CD4-positive, alpha-beta T cell treated with Interleukin-1 beta for 1 hour (primary cell): ENCODE measurements at regions not wholly inside any gene's neighbourhood (a gene's known extent, or its start where the extent isn't known, plus 50 kb on each side); places are given as distances from the start of the nearest gene placed in this dataset.

Source experiments
- DNase-seq, 2 donors: peaks; one replicate each; pipeline ENCODE4 v3.0.0-alpha.2; 2020 to 2022

DNA sequence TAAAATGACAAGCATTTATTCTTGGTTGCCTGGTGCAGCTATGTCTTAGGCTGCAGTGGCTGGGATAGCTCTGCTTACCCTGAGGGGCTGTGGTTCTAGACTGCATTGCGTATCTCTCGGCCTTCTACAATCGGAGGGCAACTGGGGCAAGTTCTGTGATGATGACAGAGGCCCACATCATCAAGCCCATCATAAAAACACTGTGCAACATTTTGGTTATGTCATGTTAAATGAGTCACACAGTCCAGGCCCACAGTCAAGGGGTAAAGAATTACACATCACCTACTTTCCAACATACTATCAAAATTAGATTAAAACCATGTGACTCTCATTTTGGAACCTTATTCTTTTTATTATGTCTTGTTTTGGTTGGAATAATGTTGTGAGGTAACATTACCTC, 120.2 kb upstream of the GUCY1A1 start:
- DNase-seq: no peak

DNA sequence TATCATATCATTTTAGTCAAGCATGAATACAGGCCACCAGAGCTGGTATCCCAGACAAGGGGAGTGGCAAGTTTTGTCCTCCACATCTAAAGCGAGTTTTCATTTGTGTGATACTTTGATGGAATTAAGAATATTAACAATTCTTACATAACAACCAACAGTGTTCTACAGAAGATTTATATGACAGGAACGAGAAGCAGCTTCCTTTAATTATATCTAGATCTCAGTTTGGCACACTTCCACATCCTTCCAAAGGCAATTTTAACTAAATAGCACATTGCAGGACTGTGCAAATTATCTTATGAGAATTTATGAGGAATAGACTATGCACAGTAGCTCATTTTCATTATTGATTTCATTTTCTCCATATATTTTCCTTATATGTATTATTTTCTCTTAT, 121.2 kb upstream of the GUCY1A1 start:
- no peak for DNase-seq

DNA sequence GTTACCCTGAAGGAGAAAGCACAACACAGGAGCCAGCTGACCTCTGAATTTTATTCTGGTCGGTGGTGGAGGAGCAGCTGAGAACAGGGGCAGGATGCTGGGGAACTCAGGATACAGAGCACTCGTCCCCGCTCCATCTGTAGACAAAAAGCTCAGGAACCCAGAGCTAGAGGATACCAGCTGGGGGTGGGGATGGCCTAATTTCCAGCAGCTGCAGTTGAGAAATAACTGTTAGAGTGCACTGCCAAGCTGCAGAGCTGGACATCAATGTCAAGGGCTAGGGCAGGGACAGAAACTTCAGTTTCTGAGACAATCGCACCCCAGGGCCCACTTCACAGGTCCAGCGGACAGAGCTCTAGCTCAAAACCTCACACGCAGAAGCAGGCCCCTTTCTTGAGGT, 122.1 kb upstream of the GUCY1A1 start:
- DNase-seq: no peak

DNA sequence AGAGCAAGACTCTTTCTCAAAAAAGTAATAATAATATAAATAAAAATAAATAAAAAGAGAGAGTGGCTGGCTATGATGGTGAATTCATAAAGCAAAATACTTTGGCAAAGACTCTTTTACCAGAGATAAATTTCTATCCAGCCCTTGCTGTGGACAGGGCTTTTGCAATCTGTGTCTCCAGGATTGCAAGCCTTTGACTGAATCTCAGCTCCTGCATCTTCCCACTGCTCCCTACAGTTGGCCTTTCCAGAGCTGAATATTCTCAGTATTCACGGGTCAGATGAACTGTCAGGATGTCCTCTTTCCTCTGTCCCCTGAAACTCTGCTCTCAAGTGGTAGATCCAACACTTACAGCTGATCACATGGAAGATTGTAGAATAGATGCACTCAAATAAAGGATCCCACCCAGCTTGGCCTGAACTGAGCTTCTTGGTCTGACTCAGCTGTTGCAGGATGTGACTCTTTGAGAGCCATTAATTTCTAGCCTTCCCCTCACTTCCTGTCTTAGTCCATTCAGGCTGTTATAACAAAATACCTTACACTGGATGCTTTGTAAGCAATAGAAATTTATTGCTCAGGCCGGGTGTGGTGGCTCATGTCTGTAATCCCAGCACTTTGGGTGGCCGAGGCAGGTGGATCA, 123.4 kb upstream of the GUCY1A1 start:
- DNase-seq: no peak

DNA sequence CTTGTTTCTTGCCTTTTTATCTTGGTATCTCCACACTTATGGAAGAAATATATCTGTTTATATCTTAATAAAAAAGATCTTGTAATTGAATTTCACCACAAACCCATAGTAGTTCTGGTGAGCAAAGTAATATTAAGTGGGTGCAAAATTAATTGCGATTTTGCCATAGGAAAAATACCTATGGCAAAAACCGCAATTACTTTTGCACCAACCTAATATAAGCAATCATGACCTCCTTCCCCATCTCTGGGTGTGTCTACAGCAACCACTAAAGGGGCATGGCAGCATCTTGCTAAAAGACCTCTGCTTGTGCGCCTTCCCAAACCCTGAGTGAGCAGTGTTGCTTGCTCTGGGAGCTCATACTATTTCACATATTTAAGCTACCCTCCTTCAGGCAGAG, 124.2 kb upstream of the GUCY1A1 start:
- DNase-seq: no peak

DNA sequence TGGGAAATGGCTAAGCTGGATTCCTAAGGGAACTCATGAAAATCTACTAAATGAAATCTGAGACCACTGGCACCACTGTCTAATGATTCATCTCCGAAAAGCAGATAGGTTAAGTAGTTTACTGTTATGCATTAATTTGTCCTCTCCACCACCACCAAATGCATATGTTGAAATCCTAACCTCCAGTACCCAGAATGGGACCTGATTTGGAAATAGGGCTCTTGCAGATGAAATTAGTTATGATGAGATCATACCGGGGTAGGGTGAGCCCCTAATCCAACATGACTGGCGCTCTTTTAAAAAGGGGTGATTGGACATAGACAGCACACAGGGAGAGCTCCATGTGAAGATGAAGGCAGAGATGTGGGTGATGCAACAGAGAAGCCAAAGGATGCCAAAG, 124.9 kb upstream of the GUCY1A1 start:
- no peak for DNase-seq

DNA sequence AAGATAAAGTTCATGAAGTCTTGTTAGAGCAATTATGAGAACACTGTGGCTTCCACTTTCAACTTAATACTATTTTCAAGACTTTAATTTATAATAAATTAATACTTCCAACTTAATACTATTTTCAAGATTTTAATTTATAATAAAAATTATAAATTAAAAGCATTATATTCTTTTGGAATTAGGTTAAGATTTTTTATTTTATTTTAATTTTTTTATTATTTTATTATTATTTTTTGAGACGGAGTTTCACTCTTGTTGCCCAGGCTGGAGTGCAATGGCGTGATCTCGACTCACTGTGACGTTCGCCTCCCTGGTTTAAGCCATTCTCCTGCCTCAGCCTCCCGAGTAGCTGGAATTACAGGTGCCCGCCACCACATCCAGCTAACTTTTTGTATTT, 126.0 kb upstream of the GUCY1A1 start:
- DNase-seq: no peak

DNA sequence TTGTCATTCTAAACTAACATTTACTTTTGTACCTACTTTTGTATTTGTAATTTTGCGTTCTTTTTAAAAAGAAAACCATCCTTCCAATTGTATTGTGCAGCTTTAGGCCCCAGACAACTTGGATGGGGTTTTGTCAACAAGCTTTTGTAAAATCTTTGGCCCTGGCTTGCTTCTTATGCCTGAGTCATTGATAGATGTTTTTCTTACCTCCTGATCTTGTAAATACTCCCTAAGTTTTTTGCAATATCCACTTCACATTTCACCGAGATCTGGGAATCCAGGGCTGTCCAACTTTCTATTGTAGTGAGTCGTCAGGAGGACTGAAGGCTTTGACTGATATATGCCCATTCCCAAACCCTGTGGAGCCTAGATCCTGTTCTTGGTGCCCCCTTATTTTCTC, 126.9 kb upstream of the GUCY1A1 start:
- DNase-seq: no peak

DNA sequence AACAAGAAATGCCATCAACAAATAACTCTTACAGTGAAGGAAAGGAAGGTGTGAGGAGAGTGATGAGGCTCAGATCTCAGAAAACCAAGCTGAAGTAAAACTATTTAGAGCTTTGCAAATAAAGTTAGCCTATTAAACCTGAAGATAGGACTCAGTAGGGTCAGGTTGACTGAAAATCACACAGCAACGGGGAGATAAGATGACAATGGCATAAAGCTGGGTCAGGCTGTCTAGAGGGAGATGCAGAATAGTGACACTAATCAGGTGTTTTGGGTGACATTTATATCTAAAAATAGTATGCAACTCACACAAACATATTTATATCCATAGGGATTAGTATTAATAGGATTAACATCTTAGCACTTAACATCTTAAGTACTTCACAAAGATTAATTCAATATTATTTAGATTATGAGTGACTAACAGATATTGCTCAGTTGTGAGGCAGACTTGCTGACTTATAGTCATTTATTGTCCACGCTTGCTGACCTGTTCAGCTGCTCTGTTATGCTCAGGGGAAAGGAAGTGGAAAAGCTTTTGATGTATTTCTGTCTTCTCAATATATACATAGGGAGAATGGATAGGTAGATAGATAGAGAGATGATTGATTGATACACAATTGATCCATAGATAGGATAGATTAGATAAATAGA, 130.7 kb upstream of the GUCY1A1 start:
- no peak for DNase-seq

DNA sequence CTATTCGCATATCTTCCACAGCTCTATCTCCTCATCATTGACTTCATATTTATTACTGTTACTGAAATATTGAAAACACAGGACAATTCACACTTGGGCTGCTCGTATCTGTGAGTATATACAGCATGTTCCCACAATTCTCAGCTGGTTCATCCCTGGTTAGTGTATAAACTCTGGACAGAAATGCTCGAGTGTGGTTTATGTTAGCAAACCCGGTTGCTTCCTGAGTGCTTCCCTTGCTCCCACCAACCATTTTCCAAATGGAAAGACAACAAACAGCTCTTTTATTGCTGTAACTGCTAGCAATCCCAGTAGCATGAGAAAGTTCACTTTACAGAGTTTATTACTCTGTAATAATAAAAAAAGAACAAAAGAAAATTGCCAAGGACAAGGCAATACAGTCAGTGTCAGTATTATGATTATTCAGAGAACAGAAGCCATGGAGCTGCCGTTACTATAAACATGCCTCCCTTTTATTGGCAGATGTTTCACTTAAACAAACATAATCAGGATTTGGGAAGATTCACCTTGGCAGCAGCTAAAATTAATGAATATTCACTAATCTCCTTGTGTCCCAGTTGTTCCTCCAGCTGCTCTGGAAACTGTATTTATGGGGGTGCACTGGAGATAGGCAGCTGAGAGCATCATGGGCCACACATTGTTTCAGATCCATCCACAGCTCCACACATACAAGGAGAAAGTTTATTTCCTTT, 134.1 kb upstream of the GUCY1A1 start:
- no peak for DNase-seq

DNA sequence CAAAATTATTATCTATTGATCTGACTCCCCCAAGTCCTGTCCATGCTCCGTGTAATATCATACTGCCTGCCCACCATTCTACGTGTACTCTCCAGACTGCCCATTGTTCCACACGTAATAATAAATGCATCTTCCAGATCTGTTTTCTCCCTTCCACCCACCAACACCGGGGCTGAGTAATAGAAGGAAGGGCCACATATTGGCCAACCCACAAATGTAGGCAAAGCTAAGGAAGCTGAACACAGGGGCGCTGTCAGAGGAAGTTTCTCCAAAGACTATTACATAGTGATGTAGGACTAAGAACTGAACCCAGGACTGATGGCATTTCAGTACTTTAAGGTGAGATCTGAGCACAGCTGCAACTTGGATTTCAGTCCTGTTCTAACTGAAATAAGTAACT, 135.8 kb upstream of the GUCY1A1 start:
- no peak for DNase-seq

DNA sequence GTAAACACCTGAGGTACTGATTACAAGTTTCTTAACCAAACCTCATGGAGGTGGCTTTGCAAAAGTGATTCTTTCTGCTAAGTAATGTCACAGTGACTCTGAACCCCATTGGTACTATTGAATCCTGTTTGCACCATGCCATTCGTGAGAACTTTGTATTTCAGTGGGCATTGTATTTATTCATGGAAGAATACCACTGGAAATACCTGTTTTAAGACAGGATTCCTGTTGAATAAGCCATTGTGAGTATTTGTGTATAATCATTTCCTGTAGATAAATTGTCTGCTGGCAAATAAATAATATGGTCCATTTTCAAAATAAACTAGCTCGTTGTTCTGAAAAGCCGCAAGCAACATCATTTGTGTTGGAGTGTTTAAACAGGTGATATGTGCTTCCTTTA, 136.4 kb upstream of the GUCY1A1 start:
- no peak for DNase-seq

DNA sequence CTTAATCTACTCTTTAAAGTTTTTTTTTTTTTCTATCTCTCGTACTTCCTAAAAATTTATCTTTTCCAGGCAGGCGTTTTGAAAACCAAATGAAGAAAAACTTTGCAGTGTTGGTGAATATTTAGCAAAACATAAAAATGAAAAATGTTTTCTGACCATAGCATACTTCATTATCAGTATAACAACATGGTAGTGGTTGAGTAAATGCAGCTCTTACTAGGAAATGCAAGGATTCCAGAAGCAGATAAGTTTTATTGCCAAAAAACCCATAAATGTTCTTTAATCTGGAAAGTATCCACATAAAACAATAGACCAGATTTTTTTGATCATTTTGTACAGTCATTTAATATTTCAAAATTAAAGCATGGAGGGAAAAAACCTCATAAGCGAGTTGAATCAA, 136.9 kb upstream of the GUCY1A1 start:
- no peak for DNase-seq

DNA sequence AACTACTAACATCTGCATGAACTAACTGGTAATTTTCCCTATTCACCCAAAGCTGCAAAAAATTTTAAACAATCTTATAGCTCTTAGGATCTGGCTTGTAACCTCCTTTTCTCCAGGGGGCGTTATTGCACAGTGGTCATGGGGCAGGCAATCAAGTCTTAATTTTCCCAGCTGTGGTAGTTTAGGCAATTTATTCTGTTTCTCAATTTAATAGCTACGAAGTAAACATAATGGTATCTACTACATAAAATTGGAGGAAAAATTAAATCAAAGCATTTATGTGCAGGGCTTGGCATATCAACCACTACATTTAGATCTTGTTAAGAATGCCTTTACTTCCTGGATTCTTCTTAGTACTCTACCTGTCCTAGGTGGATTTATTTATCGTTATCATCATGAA, 137.4 kb upstream of the GUCY1A1 start:
- DNase-seq: no peak

DNA sequence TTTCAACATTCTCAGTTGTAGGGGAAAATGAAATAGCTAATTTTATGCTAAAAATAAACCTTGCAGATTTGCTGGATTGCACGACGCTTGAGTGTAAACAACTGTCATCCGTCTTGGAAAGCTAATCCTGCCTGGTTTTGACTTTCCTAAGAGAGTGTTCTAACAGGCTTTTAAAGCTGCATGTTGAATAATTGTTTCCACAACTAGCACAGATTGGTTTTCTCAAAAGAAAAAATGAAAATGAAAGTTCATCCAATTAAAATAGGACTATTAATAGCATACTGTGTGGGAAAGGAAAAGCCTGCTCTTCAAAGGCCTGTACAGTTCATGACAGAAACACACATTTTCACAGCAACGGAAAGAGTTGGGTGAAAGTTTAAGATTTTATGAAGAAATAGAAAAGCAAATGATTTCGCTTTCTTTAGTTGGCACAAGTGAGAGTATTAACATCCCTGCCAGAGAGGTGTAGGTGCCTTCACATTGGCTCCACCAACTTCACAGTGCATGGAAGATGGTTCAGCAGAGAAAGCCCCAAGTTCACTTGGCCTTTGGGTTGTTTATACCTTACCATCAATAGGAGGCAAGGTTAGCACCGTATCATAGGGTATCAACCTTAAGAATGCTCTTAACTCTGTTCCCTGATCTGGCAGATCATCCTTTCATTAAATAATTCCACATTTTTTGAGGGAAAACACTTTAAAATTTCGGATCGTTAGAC, 140.0 kb upstream of the GUCY1A1 start:
- no peak for DNase-seq

DNA sequence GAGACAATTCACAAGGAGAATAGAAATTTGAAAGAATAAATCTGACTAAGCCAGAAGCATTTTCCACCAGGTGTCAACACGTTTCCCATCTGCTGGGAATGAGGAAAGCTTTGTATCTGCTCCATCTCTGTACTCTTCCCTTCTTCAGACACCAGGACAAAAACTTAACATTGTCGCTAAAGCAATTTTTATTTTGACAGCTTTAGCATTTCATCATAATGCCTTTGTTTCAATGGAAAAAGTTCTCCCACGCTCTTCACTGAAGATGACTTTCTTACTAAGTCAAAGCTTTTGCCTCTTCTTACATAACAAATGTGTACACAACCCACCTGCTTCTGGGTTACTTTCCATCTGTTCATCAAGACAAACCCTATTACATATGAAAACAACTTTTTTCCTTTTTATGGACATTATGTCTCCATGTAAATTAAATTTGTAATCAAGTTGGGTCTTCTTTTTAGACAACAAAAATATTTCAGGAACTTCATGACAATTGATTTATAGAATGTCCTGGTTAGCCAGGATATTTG, 141.7 kb upstream of the GUCY1A1 start:
- no peak for DNase-seq

DNA sequence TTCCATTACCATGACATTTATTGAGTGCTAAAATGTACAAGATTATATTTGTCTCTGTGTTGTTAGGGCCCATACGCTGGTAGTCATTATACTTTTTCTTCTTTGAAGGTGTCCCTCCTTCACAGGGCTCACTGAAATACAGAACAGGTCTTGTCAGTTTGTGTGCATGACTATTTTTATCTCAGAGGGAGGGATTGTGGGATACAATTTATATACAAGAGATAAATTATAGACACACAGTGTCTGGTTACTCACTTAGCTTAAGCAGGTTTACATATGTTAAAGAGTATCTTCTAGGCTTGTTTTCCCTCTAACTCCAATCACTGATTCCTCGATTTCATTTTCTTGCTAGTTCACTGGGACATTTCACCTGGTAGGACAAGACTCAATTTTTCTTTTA, 143.3 kb upstream of the GUCY1A1 start:
- DNase-seq: no peak

DNA sequence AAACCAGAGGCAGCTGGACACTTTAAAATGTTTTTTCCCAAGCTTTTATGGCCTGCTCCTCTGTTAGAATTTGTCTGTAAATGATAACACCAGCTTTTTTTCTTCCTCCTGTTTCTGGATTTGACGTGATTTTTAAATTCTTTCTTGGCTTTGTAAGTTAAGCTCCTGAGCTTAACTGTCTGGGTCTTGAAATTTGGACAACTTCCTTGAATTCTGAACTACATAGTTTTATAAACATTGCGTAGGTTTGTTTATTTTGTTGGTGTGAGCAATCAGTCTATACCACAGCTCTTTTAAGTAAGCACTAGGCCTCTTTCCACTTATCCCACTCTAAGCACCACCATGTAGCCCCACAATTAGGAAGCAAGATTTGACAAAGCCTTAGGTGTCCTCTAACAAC, 144.4 kb upstream of the GUCY1A1 start:
- no peak for DNase-seq

DNA sequence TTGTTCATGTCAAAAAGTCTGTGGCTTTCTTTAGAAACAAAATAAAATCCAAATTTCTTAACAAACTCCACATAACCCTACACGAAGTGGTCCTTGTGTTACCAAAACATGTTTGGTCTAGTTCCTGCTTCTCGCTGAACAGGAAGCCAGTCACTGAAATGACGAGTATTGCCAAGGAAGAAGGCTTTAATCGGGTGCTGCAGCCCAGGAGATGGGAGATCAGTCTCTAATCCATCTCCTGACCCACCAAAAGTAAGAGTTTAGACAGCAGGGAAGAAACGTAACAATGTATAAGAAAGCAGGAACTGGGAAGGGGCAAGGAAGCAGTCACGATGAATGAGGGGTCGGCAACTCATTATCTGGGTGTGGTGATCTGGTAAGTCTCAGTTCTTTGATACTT, 144.6 kb upstream of the MAP9 start:
- no peak for DNase-seq

DNA sequence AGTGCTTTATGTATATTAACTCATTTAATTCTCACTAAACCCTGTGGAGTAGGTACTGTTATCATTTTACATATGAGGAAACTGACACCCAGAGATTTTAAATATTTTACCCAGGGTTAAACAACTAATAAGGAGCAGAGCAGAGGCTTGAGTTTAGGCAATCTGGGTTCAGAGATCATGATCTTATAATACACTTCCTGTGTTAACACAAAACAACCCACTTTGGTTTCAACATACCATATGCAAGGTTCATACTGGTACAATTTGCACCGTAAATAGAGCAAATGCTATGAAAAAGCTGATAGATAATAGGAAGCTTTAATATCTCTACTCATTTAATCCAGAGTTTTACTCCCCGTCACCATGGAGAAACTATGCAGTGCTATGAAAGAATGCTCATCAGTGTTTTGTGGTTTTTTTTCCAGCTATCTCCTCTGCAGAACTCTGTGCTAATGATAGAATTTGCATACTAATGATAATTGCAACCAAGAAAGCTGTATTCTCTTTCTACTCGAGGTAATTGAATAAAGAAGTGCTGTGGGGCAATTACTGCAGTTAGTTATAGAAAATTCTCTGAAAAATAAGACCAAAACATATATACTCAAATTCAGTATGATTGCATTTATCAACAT, 138.8 kb upstream of the MAP9 start:
- no peak for DNase-seq

DNA sequence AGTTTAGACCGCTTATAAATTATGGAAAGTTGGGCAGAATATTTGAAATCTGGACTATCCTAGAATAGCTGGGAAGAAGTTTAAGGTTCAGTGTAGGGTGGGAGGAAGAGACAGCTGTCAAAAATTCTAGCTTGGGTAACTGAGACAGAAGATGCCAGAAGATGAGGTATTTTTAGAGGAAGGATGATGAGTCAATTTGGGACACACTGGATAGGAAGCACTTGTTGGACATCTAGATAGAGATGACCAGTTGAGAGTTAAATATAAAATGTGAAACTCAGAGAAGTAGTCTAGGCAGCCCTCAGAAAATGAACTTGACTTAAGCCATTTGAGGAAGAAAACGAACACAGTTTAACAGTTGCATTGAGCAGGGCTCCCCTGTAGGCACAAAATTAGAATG, 137.9 kb upstream of the MAP9 start:
- DNase-seq: no peak

DNA sequence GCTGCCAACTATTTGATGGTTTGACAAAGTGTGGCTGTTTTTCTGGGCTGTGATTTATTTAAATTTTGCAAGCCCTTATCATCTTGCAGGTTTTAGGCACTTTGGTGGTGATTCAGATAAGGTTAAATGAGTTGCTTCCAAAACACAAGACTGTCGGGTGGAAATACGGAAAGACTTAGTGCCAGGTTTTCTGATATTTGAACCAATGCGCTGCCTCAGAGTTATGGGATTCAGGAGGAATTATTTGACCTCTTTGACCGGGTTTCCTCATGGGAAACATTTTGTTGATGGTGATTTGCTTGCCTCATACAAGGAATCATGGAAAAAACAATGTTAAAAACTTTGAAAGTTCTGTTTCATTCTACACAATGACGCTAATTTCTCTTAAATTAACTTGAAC, 136.1 kb upstream of the MAP9 start:
- DNase-seq: no peak

DNA sequence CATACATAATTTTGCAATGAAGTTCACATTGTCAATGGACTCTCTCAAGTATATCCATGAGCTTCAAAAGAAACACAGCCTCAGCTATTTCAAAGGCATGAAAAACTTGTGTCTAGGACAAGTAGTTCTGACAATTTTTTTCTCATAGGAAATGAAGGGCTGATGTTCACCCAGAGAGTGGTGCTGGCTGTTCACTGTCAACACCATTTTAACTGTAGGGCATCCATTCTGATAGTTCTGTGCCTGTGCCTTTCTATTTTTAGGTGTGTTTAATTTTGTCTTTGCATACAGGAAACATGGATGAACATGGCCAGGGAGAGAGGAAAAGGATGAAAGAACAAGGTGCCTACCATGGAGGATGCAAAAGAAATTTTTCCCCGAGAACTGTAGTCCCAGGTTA, 135.3 kb upstream of the MAP9 start:
- no peak for DNase-seq
